Astrocyte (in vitro differentiated cells and primary cell): ENCODE measurements at regions not wholly inside any gene's neighbourhood (a gene's known extent, or its start where the extent isn't known, plus 50 kb on each side); places are given as distances from the start of the nearest gene placed in this dataset.
"Not testable (repeated sequence)": the region's sequence is repeated elsewhere in the genome, so short reads cannot be mapped to it uniquely, and the experiment has no call there.

Experiments used
- DNase-seq: peaks from one replicate; pipeline ENCODE4 v3.0.0-alpha.2; 2010; ENCODE audit warnings: low read depth
- FAIRE-seq: peaks from 2 replicates; lab custom pipeline; 2011; peaks lifted over from hg19 to GRCh38; lab: Jason Lieb, UNC
- H2AFZ ChIP-seq: 2 replicates; pipeline ENCODE4 v1.6.0; 2012; ENCODE audit warnings: low read depth, low read length, inconsistent platforms
- H3K27ac ChIP-seq: 2 replicates; pipeline ENCODE4 v1.5.1; 2011; ENCODE audit warnings: low read depth, low read length, inconsistent platforms
- H3K27me3 ChIP-seq: 2 replicates; pipeline ENCODE4 v1.6.0; 2011; ENCODE audit warnings: low read length, inconsistent platforms; ENCODE audit not compliant: insufficient read depth
- H3K36me3 ChIP-seq: 2 replicates; pipeline ENCODE4 v1.5.1; 2011; ENCODE audit warnings: low read length, inconsistent platforms; ENCODE audit not compliant: insufficient read depth
- H3K4me1 ChIP-seq: 2 replicates; pipeline ENCODE4 v1.5.1; 2011; ENCODE audit warnings: low read length, inconsistent platforms; ENCODE audit not compliant: insufficient read depth
- H3K4me2 ChIP-seq: 2 replicates; pipeline ENCODE4 v1.6.0; 2012; ENCODE audit warnings: low read length, inconsistent platforms
- H3K4me3 ChIP-seq: 2 replicates; pipeline ENCODE4 v1.5.1; 2011; ENCODE audit warnings: low read depth, mild to moderate bottlenecking, low read length, inconsistent platforms; ENCODE audit not compliant: insufficient read depth
- H3K79me2 ChIP-seq: 2 replicates; pipeline ENCODE4 v1.6.0; 2012; ENCODE audit warnings: mild to moderate bottlenecking, low read length, inconsistent platforms; ENCODE audit not compliant: insufficient read depth
- H3K9ac ChIP-seq: 2 replicates; pipeline ENCODE4 v1.6.0; 2012; ENCODE audit warnings: mild to moderate bottlenecking, low read length, inconsistent platforms
- H3K9me3 ChIP-seq: 2 replicates; pipeline ENCODE4 v1.5.1; 2012; ENCODE audit warnings: low read depth, mild to moderate bottlenecking, low read length, inconsistent platforms; ENCODE audit not compliant: insufficient read depth
- H4K20me1 ChIP-seq: 2 replicates; pipeline ENCODE4 v1.6.0; 2012; ENCODE audit warnings: low read length, inconsistent platforms; ENCODE audit not compliant: insufficient read depth
- H3K27ac Mint-ChIP-seq: one replicate; pipeline ENCODE4 v1.8.0; 2021; ENCODE audit warnings: mild to moderate bottlenecking, mixed read lengths; ENCODE audit not compliant: unreplicated experiment
- H3K27me3 Mint-ChIP-seq: one replicate; pipeline ENCODE4 v1.8.0; 2021; ENCODE audit warnings: low read depth, mixed read lengths; ENCODE audit not compliant: unreplicated experiment
- H3K36me3 Mint-ChIP-seq: one replicate; pipeline ENCODE4 v1.8.0; 2021; ENCODE audit warnings: low read depth, mixed read lengths; ENCODE audit not compliant: unreplicated experiment
- H3K4me1 Mint-ChIP-seq: one replicate; pipeline ENCODE4 v1.8.0; 2021; ENCODE audit warnings: low read depth, mixed read lengths; ENCODE audit not compliant: unreplicated experiment
- H3K4me3 Mint-ChIP-seq: one replicate; pipeline ENCODE4 v1.8.0; 2021; ENCODE audit warnings: mild to moderate bottlenecking, moderate library complexity, mixed read lengths; ENCODE audit not compliant: unreplicated experiment
- H3K9me3 Mint-ChIP-seq: one replicate; pipeline ENCODE4 v1.8.0; 2021; ENCODE audit warnings: mild to moderate bottlenecking, mixed read lengths; ENCODE audit not compliant: unreplicated experiment
- EZH2 ChIP-seq: IDR thresholded peaks from 2 replicates; pipeline ENCODE4 v1.6.1; 2012; ENCODE audit warnings: mild to moderate bottlenecking, low read length, inconsistent platforms; ENCODE audit not compliant: insufficient read depth
- TF ChIP-seq, protein P1 (sequence below): IDR thresholded peaks from 2 replicates; pipeline ENCODE4 v1.5.1; 2011; ENCODE audit warnings: low read depth, mild to moderate bottlenecking, inconsistent platforms, low read length, moderate library complexity; ENCODE audit not compliant: insufficient read depth

DNA sequence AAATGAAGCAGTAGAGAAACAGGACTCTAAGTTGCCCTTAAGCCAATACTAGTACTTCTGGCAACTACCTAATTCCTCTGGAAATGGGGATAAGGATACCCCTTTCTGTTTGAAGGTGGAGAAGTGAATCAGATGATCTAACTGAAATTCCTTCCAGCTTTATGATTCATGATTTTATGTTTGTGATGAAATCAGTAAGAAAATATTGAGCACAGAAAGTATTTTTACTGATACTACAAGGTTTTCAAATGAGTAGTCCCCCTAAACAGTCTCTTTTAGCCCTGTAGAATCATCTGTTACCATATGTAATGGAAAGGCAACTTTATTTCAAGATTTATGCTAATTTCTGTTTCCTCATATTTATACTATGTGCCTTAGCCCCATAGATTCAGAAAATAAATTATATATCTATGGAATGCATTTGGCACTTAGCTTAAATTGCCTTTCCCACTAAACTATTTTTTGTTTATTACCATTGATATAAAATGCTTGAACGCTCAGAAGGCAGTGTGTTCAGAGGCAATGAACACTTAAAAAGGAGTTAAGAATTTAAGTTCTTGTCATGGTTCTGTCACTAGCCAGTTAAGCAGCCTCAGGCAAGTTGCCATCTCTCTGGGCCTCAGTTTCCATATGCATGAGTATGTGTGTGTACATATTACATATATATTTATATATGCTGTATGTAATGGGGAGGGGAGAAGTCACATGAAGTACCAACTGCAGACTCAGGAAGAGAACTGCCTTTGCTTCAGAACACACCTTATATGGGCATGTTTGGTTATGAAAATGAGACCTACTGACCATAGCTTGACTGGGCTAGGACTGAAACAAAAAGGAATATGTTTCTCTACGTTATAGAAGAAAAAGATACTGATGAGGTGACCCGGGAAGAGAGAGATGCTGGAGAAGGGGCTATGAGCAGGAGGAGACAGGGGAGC is 97.7 kb downstream of the CDC42EP3 start:
- TF ChIP-seq, protein P1, sequence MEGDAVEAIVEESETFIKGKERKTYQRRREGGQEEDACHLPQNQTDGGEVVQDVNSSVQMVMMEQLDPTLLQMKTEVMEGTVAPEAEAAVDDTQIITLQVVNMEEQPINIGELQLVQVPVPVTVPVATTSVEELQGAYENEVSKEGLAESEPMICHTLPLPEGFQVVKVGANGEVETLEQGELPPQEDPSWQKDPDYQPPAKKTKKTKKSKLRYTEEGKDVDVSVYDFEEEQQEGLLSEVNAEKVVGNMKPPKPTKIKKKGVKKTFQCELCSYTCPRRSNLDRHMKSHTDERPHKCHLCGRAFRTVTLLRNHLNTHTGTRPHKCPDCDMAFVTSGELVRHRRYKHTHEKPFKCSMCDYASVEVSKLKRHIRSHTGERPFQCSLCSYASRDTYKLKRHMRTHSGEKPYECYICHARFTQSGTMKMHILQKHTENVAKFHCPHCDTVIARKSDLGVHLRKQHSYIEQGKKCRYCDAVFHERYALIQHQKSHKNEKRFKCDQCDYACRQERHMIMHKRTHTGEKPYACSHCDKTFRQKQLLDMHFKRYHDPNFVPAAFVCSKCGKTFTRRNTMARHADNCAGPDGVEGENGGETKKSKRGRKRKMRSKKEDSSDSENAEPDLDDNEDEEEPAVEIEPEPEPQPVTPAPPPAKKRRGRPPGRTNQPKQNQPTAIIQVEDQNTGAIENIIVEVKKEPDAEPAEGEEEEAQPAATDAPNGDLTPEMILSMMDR, result no peak
- TF ChIP-seq EZH2, result no peak
- Mint-ChIP-seq H3K4me3 (peak overlapping the region; percentile 54), H3K36me3 (peaks cover 7% of the 10 kb centered on the region), H3K9me3 (peaks cover 14% of the 10 kb centered on the region), H3K4me1 (peaks cover 42% of the 10 kb centered on the region), H3K27me3 (no peaks in the 10 kb centered on the region), H3K27ac (peak overlapping the region; percentile 63)
- no peak overlapping the region for H2AFZ ChIP-seq
- peak; percentile 61 for DNase-seq
- H3K79me2 ChIP-seq, result no peaks in the 10 kb centered on the region
- H4K20me1 ChIP-seq, result no peaks in the 10 kb centered on the region
- no peak overlapping the region for H3K9ac ChIP-seq
- H3K4me1 ChIP-seq, result peaks cover 52% of the 10 kb centered on the region
- no peaks in the 10 kb centered on the region for H3K27me3 ChIP-seq
- H3K27ac ChIP-seq, result peak overlapping the region; percentile 53
- no peak overlapping the region for H3K4me3 ChIP-seq
- no peaks in the 10 kb centered on the region for H3K36me3 ChIP-seq
- H3K9me3 ChIP-seq, result no peaks in the 10 kb centered on the region
- peak; percentile 81 for FAIRE-seq
- peak overlapping the region; percentile 2 for H3K4me2 ChIP-seq

DNA sequence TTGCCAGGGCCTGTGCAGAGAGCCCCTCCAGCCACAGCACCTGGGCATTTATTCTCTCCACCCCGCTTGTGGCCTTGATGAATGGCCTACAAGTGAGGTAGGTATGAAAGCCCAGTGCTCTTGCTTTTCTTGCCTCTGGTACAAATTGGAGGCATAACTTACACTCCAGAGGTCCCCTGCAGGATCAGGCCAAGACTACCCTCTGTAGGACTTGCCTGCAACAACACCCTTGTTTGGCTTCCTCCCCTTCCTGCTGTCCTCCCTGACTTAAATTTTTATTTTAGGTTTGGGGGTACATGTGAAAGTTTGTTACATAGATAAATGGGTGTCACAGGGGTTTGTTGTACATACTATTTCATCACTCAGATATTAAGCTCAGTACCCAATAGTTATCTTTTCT is 95.7 kb downstream of the CDC42EP3 start:
- peaks cover 18% of the 10 kb centered on the region for H3K9me3 Mint-ChIP-seq
- H3K36me3 ChIP-seq, result no peaks in the 10 kb centered on the region
- peaks cover 10% of the 10 kb centered on the region for H3K36me3 Mint-ChIP-seq
- H3K4me1 Mint-ChIP-seq, result peaks cover 26% of the 10 kb centered on the region
- no peak overlapping the region for H3K4me3 Mint-ChIP-seq
- H3K9me3 ChIP-seq, result no peaks in the 10 kb centered on the region
- no peak overlapping the region for H3K27ac Mint-ChIP-seq
- H3K4me1 ChIP-seq, result peaks cover 34% of the 10 kb centered on the region
- H3K4me3 ChIP-seq, result no peak overlapping the region
- H3K27me3 Mint-ChIP-seq, result no peaks in the 10 kb centered on the region
- H3K27ac ChIP-seq, result no peak overlapping the region
- H3K79me2 ChIP-seq, result no peaks in the 10 kb centered on the region
- H3K9ac ChIP-seq, result no peak overlapping the region
- DNase-seq (no peak), FAIRE-seq (no peak)
- TF ChIP-seq, protein P1, result no peak
- no peak for TF ChIP-seq EZH2
- H4K20me1 ChIP-seq, result no peaks in the 10 kb centered on the region
- H2AFZ ChIP-seq, result no peak overlapping the region
- H3K4me2 ChIP-seq, result no peak overlapping the region
- no peaks in the 10 kb centered on the region for H3K27me3 ChIP-seq

DNA sequence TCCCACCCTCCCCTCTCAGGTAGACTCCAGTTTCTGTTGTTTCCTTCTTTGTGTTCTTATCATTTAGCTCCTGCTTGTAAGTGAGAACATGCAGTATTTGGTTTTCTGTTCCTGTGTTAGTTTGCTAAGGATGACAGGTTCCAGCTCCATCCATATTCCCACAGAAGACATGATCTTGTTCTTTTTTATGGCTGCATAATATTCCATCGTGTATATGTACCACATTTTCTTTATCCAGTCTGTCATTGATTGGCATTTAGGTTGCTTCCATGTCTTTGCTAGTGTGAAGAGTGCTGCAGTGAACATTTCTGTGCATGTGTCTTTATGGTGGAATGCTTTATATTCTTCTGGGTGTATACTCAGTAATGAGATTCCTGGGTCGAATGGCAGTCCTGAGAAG is 95.2 kb downstream of the CDC42EP3 start:
- H3K4me3 Mint-ChIP-seq, H3K36me3 Mint-ChIP-seq, H4K20me1 ChIP-seq, H3K9me3 ChIP-seq, H3K27me3 Mint-ChIP-seq, H3K79me2 ChIP-seq, H3K4me3 ChIP-seq, H2AFZ ChIP-seq, H3K27ac ChIP-seq, DNase-seq, H3K27ac Mint-ChIP-seq, H3K27me3 ChIP-seq, H3K4me2 ChIP-seq, H3K9ac ChIP-seq, H3K36me3 ChIP-seq: not testable (repeated sequence)
- H3K4me1 ChIP-seq, result peaks cover 30% of the 10 kb centered on the region
- Mint-ChIP-seq H3K9me3 (peaks cover 18% of the 10 kb centered on the region), H3K4me1 (peaks cover 22% of the 10 kb centered on the region)
- FAIRE-seq, result peak; percentile 26
